ENCODE measurements at regions not wholly inside any gene's neighbourhood (a gene's known extent, or its start where the extent isn't known, plus 50 kb on each side); places are given as distances from the start of the nearest gene placed in this dataset.

DNA sequence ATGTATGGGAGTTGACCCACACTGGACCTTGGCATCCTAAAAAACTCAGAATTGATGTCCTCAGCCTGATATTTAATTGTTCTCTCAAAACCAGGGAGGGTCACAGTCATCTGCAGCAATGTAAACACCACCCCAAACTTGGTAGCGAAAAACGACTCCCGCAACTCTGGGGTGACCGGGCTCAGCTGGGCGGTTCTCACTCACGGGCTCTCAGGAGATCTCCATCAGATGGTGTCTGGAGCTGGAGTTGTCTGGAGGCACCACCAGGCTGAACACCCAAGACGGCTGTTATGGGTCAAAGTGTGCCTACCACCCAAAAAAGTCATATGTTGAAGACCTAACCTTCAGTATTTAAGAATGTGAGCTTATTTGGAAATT is 50.9 kb upstream of the NXT1 start:
- Histone ChIP-seq H3K36me3 (no peaks in the 10 kb centered on the region), H3K4me1 (no peaks in the 10 kb centered on the region), H3K27ac (no peak overlapping the region), H3K27me3 (no peaks in the 10 kb centered on the region), H3K4me3 (no peak overlapping the region), H3K9me3 (no peaks in the 10 kb centered on the region)
- intact Hi-C loops (cut with DNase I) = no loop called here
- ATAC-seq = no peak
- no peak for FAIRE-seq
- TF ChIP-seq, protein P1, sequence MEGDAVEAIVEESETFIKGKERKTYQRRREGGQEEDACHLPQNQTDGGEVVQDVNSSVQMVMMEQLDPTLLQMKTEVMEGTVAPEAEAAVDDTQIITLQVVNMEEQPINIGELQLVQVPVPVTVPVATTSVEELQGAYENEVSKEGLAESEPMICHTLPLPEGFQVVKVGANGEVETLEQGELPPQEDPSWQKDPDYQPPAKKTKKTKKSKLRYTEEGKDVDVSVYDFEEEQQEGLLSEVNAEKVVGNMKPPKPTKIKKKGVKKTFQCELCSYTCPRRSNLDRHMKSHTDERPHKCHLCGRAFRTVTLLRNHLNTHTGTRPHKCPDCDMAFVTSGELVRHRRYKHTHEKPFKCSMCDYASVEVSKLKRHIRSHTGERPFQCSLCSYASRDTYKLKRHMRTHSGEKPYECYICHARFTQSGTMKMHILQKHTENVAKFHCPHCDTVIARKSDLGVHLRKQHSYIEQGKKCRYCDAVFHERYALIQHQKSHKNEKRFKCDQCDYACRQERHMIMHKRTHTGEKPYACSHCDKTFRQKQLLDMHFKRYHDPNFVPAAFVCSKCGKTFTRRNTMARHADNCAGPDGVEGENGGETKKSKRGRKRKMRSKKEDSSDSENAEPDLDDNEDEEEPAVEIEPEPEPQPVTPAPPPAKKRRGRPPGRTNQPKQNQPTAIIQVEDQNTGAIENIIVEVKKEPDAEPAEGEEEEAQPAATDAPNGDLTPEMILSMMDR (IDR thresholded peaks at IDR 0.05) = no peak
- no peak for DNase-seq
- WGBS, 2 donors = 81 to 88% methylated on average over 7 of the region's 7 CpGs

DNA sequence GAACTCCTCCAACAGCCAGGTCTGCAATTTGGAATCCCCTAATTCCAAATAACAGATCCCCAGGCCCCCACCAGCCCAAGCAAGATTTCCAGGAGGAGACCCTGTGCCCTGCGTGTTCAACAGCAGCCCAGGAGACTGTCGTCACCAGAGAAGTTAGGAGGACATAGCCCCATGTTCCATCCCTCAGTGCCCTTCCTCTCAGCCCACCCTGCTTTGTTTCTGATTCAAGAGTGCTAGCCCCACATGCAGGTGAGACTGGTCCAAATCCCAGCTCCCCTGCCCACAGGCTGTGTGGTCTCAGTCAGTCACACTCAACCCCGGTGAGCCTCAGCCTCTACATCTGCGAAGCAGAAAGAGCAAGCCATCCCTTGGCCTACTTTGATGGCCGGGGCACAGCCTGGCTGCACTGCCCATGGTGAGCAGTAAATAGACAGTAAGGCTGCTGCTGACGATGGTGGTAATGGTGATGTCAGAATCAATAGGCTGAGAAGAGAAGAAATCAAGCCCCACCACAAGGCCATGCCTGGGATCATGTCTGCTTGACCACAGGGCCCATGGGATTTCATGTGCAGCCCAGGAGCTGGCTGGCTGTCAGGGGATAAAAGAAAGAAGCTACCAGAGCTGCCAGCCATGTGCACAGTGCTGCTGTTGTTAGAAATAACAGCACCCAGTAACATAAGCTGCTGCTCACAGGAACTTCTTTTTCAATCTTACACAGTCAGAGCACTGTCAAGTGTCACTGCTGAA is 51.5 kb upstream of the NXT1 start:
- H3K36me3 ChIP-seq = no peaks in the 10 kb centered on the region
- ATAC-seq = no peak
- TF ChIP-seq, protein P1 (IDR thresholded peaks at IDR 0.05) = no peak
- H3K27me3 ChIP-seq = no peaks in the 10 kb centered on the region
- no peak overlapping the region for H3K27ac ChIP-seq
- H3K4me3 ChIP-seq = no peak overlapping the region
- H3K4me1 ChIP-seq = no peaks in the 10 kb centered on the region
- H3K9me3 ChIP-seq = no peaks in the 10 kb centered on the region
- FAIRE-seq = no peak
- intact Hi-C loops (cut with DNase I) = no loop called here
- 79 to 87% methylated on average over 6 of the region's 6 CpGs for WGBS, 2 donors
- no peak for DNase-seq

DNA sequence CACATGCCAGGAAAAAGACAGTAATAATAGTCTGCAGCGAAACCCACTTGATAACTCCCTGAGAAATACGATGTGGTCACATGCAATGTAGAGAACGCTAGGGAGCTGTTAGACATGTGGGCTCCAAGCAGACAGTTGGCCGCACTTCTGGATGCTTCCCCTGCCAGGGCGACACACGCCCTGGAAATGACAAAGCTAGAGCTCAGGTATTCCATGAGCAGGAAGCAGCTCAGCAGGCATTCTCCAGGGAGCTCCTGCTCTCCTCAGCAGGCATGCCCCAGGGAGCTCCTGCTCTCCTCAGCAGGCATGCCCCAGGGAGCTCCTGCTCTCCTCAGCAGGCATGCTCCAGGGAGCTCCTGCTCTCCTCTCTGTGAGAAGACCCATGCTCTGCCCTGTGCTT is 52.4 kb upstream of the NXT1 start:
- 72 to 80% methylated on average over 6 of the region's 6 CpGs for WGBS, 2 donors
- DNase-seq (no peak), FAIRE-seq (no peak), ATAC-seq (no peak)
- intact Hi-C loops (cut with DNase I) = no loop called here
- Histone ChIP-seq H3K4me3 (no peak overlapping the region), H3K36me3 (no peaks in the 10 kb centered on the region), H3K27ac (no peak overlapping the region), H3K27me3 (no peaks in the 10 kb centered on the region), H3K4me1 (no peaks in the 10 kb centered on the region), H3K9me3 (no peaks in the 10 kb centered on the region)
- TF ChIP-seq, protein P1 (IDR thresholded peaks at IDR 0.05) = no peak

DNA sequence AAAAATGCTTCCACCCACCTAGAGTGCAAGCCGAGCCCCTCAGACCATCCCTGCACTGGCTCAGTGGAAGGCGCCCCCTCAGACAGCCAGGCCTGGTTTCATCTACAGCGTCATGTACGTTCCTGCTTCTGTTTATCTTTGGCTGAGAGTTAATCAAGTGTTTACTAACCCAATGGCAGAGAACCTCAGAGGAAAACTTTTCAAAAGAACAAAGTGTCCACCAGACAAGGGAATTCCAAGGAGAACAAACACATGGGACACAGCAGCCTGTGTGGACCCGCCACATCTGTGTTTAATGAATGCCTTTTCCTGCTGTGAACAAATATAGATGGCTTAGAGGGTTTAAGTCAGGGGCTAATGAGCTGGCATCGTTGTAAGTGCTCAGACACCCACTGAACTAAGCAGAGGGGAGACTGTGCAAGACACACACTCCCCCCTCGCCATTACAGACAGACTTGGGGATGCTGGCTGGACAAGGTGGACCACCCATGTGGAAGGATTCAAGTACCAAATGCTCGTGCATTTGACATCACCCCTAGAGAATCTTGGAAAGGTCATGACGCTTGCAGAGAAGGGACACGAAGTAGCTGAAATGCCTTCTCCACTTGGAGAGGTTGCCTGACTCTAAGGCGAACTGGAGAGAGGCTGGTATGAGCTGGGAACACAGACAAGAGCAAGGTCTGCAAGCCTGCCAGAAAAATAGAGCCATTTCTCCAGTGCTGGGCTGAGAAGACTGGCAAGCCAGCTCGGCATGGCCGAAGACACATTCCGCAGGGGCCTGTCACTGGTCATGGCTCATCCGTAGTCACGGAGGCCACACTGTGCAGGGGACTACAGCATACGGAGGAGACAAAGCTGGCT is 53.5 kb upstream of the NXT1 start:
- ATAC-seq (no peak), FAIRE-seq (no peak), DNase-seq (no peak)
- Histone ChIP-seq H3K36me3 (no peaks in the 10 kb centered on the region), H3K4me1 (no peaks in the 10 kb centered on the region), H3K27me3 (no peaks in the 10 kb centered on the region), H3K4me3 (no peak overlapping the region), H3K27ac (no peak overlapping the region), H3K9me3 (no peaks in the 10 kb centered on the region)
- intact Hi-C loops (cut with DNase I) = no loop called here
- TF ChIP-seq, protein P1 (IDR thresholded peaks at IDR 0.05) = no peak
- WGBS, 2 donors = 46 to 47% methylated on average over 17 of the region's 17 CpGs

DNA sequence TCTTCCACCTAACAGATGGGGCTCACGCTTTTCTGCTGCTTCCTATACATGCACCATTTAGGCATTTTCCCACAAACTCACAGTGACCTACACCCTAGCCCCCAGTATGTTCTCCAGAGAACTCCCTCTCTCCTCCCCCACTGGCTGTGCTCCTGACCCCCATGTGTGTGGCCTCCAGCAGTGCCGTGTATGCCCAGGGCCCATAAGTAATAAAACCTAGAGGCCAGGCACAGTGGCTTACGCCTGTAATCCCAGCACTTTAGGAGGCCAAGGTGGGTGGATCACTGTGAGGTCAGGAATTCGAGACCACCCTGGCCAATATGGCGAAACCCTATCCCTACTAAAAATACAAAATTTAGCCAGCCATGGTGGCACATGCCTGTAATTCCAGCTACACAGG is 54.7 kb upstream of the NXT1 start:
- WGBS, 2 donors = 65 to 72% methylated on average over 5 of the region's 5 CpGs
- Histone ChIP-seq H3K27ac (no peak overlapping the region), H3K36me3 (no peaks in the 10 kb centered on the region), H3K27me3 (no peaks in the 10 kb centered on the region), H3K4me3 (no peak overlapping the region), H3K9me3 (no peaks in the 10 kb centered on the region), H3K4me1 (no peaks in the 10 kb centered on the region)
- TF ChIP-seq, protein P1 (IDR thresholded peaks at IDR 0.05) = no peak
- FAIRE-seq = no peak
- ATAC-seq = no peak
- intact Hi-C loops (cut with DNase I) = no loop called here
- DNase-seq = no peak

All from pancreas (tissue), 10 donors.